Keratinocyte (primary cell): ENCODE measurements at regions not wholly inside any gene's neighbourhood (a gene's known extent, or its start where the extent isn't known, plus 50 kb on each side); places are given as distances from the start of the nearest gene placed in this dataset.

Experiments used
- DNase-seq: peaks from one replicate; pipeline ENCODE4 v3.0.0-alpha.2; 2011; ENCODE audit warnings: low read depth, missing footprints, low spot score
- FAIRE-seq: peaks from 2 replicates; lab custom pipeline; 2011; peaks lifted over from hg19 to GRCh38; lab: Jason Lieb, UNC
- H2AFZ ChIP-seq: 2 replicates; pipeline ENCODE4 v1.6.0; 2012; ENCODE audit warnings: low read length, control low read depth, inconsistent platforms; ENCODE audit not compliant: control insufficient read depth
- H3K27ac ChIP-seq: 2 replicates; pipeline ENCODE4 v1.5.1; 2011; ENCODE audit warnings: low read length; ENCODE audit not compliant: control insufficient read depth, insufficient read depth
- H3K27me3 ChIP-seq: 3 replicates; pipeline ENCODE4 v1.6.0; 2011; ENCODE audit warnings: low read length; ENCODE audit not compliant: control insufficient read depth, insufficient read depth; ENCODE audit errors: extremely low read depth
- H3K36me3 ChIP-seq, 2 experiments: 2 replicates in 1 of 2; 3 replicates in 1 of 2; pipeline ENCODE4 v1.5.1; 2011; ENCODE audit warnings: low read length in 2 of 2, mild to moderate bottlenecking in 1 of 2; ENCODE audit not compliant: control insufficient read depth in 2 of 2, insufficient read depth in 2 of 2; ENCODE audit errors: extremely low read depth in 1 of 2
- H3K4me1 ChIP-seq: 3 replicates; pipeline ENCODE4 v1.5.1; 2011; ENCODE audit warnings: low read length; ENCODE audit not compliant: control insufficient read depth, insufficient read depth; ENCODE audit errors: extremely low read depth
- H3K4me2 ChIP-seq: 3 replicates; pipeline ENCODE4 v1.6.0; 2011; ENCODE audit warnings: low read depth, low read length; ENCODE audit not compliant: control insufficient read depth, insufficient read depth; ENCODE audit errors: extremely low read depth
- H3K4me3 ChIP-seq, 3 experiments: fragments of 200-600 bp in 1 of 3; sonication (generic) in 1 of 3; 2 replicates in 2 of 3; 3 replicates in 1 of 3; pipeline ENCODE4 v1.5.1; 2011 to 2016; ENCODE audit warnings: low read length in 3 of 3, mild to moderate bottlenecking in 3 of 3, control low read depth in 2 of 3, inconsistent platforms in 1 of 3, low read depth in 1 of 3, mixed read lengths in 1 of 3, mixed run types in 1 of 3, moderate library complexity in 1 of 3; ENCODE audit not compliant: control insufficient read depth in 2 of 3, insufficient read depth in 2 of 3; ENCODE audit errors: extremely low read depth in 1 of 3
- H3K79me2 ChIP-seq: 2 replicates; pipeline ENCODE4 v1.6.0; 2012; ENCODE audit warnings: low read length; ENCODE audit not compliant: control insufficient read depth, insufficient read depth
- H3K9ac ChIP-seq: 3 replicates; pipeline ENCODE4 v1.6.0; 2011; ENCODE audit warnings: low read length; ENCODE audit not compliant: control insufficient read depth, insufficient read depth; ENCODE audit errors: extremely low read depth
- H3K9me1 ChIP-seq: 3 replicates; pipeline ENCODE4 v1.6.0; 2011; ENCODE audit warnings: low read length; ENCODE audit not compliant: control insufficient read depth, insufficient read depth; ENCODE audit errors: extremely low read depth
- H3K9me3 ChIP-seq: 2 replicates; pipeline ENCODE4 v1.5.1; 2012; ENCODE audit warnings: low read depth, low read length; ENCODE audit not compliant: control insufficient read depth
- H4K20me1 ChIP-seq: 3 replicates; pipeline ENCODE4 v1.6.0; 2011; ENCODE audit warnings: low read length; ENCODE audit not compliant: control insufficient read depth, insufficient read depth; ENCODE audit errors: extremely low read depth
- EZH2 ChIP-seq: IDR thresholded peaks from one replicate; pipeline ENCODE4 v1.6.1; 2012; ENCODE audit warnings: inconsistent platforms, mild to moderate bottlenecking, low read length, moderate library complexity
- dilution Hi-C: fragments of 300-500 bp; cut with MboI; formaldehyde crosslinking; loops from one replicate; pipeline ENCODE4 v1.7.0; 2020; ENCODE audit warnings: low sequenced_read_pairs; ENCODE audit not compliant: extremely low pct_ligation_motif_present
- TF ChIP-seq, protein P1 (sequence below), 3 experiments: IDR thresholded peaks in 1 of 3; conservative IDR thresholded peaks in 1 of 3; optimal IDR thresholded peaks in 1 of 3; 2 replicates in 2 of 3; 3 replicates in 1 of 3; pipeline versions ENCODE3 to v1.5.1; 2011; ENCODE audit warnings: low read length in 3 of 3, mild to moderate bottlenecking in 3 of 3, moderate library complexity in 2 of 3, control low read depth in 1 of 3, inconsistent platforms in 1 of 3; ENCODE audit not compliant: insufficient read depth in 2 of 3; ENCODE audit errors: extremely low read depth in 1 of 3

DNA sequence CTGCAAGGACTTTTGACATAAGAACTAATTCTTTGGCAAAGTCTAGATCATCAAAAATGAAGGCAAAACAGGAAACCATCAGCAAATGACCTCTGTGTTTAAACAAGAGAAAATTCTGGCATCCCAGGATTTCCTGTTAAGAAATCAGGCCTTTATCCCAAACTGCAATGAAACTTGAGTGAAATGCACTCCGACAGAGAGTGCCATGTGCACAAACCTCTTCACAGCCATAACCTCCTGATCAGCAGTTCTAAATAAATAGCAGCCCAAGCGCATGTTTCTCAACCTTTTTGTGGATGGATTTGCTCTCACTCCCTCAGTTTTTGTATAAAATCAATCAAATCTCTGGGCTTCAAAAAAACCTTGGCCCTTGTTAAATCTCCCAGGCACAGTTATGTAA lies 107.7 kb upstream of the EEPD1 start:
- Histone ChIP-seq H3K9ac (no peak overlapping the region), H3K4me1 (peaks cover 15% of the 10 kb centered on the region), H4K20me1 (no peaks in the 10 kb centered on the region), H3K79me2 (no peaks in the 10 kb centered on the region), H3K9me1 (no peaks in the 10 kb centered on the region), H3K27ac (no peak overlapping the region), H3K36me3 (no peaks in the 10 kb centered on the region), H3K4me3 (no peak overlapping the region), H3K27me3 (no peaks in the 10 kb centered on the region), H2AFZ (no peak overlapping the region), H3K9me3 (no peaks in the 10 kb centered on the region), H3K4me2 (no peak overlapping the region)
- FAIRE-seq, result no peak
- TF ChIP-seq EZH2, result no peak
- no peak for DNase-seq
- dilution Hi-C loops, result no loop called here

DNA sequence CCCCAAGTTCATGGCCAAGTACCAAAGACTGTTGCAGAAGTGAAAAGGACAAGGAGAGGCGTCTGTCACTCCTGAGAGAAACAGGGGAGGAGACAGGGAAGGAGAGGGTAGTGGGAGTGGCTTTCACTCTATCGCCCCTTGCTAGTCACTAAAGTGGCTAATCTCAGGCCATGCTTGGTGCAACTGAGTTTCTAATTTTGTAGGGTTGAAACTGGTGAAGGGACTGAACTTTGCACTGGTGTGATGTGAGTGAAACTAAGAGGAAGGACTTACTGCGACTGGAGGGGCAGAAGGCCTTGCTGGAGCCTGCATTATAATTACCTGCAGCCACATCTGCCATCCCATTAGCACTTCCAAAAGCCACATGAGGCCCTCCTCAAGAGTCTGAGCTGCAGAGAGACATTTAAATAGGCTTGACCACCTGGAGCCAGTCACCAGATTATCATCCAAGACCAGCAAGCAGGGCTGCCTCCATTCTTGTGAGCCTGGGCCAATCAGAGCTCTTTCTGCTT lies 107.2 kb upstream of the EEPD1 start:
- Histone ChIP-seq H3K79me2 (no peaks in the 10 kb centered on the region), H3K9me3 (no peaks in the 10 kb centered on the region), H3K36me3 (no peaks in the 10 kb centered on the region), H3K9me1 (no peaks in the 10 kb centered on the region), H3K4me1 (peaks cover 15% of the 10 kb centered on the region), H3K4me2 (no peak overlapping the region), H3K9ac (no peak overlapping the region), H3K27me3 (no peaks in the 10 kb centered on the region), H2AFZ (no peak overlapping the region), H3K27ac (no peak overlapping the region), H4K20me1 (no peaks in the 10 kb centered on the region), H3K4me3 (no peak overlapping the region)
- FAIRE-seq (no peak), DNase-seq (no peak)
- TF ChIP-seq, protein P1, sequence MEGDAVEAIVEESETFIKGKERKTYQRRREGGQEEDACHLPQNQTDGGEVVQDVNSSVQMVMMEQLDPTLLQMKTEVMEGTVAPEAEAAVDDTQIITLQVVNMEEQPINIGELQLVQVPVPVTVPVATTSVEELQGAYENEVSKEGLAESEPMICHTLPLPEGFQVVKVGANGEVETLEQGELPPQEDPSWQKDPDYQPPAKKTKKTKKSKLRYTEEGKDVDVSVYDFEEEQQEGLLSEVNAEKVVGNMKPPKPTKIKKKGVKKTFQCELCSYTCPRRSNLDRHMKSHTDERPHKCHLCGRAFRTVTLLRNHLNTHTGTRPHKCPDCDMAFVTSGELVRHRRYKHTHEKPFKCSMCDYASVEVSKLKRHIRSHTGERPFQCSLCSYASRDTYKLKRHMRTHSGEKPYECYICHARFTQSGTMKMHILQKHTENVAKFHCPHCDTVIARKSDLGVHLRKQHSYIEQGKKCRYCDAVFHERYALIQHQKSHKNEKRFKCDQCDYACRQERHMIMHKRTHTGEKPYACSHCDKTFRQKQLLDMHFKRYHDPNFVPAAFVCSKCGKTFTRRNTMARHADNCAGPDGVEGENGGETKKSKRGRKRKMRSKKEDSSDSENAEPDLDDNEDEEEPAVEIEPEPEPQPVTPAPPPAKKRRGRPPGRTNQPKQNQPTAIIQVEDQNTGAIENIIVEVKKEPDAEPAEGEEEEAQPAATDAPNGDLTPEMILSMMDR (optimal IDR thresholded peaks at IDR 0.05 in 1 of 3, IDR thresholded peaks at IDR 0.05 in 1 of 3, conservative IDR thresholded peaks at IDR 0.05 in 1 of 3; ENCODE audit: extremely low read depth in 1 of 3, insufficient read depth in 2 of 3, low read length in 3 of 3), result no peak
- TF ChIP-seq EZH2, result no peak
- dilution Hi-C loops, result no loop called here

DNA sequence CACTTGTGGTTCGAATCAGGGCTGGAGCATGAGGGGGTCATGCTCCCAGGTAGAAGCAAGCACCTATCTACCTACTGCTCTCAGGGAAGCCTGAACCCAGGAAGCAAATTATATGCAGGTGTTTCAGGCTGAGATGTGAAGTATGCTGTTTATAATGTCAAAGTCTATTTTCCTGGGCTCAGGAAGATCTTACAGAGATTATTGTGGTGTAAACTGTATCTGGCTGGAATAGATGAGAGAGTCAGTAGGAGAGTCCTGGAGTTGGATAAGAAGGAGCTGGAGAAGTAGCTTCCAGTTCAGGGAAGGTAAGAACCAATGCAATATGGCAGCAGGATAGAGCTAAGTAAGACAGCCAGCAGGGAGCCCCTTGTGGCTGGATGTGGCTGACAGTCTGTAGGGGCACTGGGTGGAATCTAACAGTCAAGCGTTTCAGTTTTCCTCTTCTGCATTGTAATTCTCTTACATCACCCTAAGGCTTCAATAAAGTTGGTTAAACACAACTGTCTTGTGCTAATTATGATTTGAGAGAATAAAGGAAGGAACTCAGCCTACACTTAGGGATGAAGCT lies 105.9 kb upstream of the EEPD1 start:
- Histone ChIP-seq H3K4me1 (peaks cover 15% of the 10 kb centered on the region), H3K27ac (no peak overlapping the region), H3K9ac (no peak overlapping the region), H2AFZ (no peak overlapping the region), H3K4me3 (no peak overlapping the region), H3K36me3 (no peaks in the 10 kb centered on the region), H3K79me2 (no peaks in the 10 kb centered on the region), H4K20me1 (no peaks in the 10 kb centered on the region), H3K4me2 (no peak overlapping the region), H3K27me3 (no peaks in the 10 kb centered on the region), H3K9me3 (no peaks in the 10 kb centered on the region), H3K9me1 (no peaks in the 10 kb centered on the region)
- no peak for DNase-seq
- dilution Hi-C loops, result no loop called here
- FAIRE-seq, result no peak
- TF ChIP-seq, protein P1 (optimal IDR thresholded peaks at IDR 0.05 in 1 of 3, IDR thresholded peaks at IDR 0.05 in 1 of 3, conservative IDR thresholded peaks at IDR 0.05 in 1 of 3; ENCODE audit: extremely low read depth in 1 of 3, insufficient read depth in 2 of 3, low read length in 3 of 3), result peak; percentile 9 to 33 (median 20)
- no peak for TF ChIP-seq EZH2
